DND-41 (cell line): ENCODE measurements at regions not wholly inside any gene's neighbourhood (a gene's known extent, or its start where the extent isn't known, plus 50 kb on each side); places are given as distances from the start of the nearest gene placed in this dataset.

Experiments used
- CTCF ChIP-seq: IDR thresholded peaks from 2 replicates; pipeline ENCODE4 v1.5.1; 2012; ENCODE audit warnings: borderline replicate concordance, low read length, moderate library complexity, mild to moderate bottlenecking; ENCODE audit not compliant: poor library complexity, severe bottlenecking; ENCODE audit errors: extremely low read depth
- EZH2 ChIP-seq: IDR thresholded peaks from 3 replicates; pipeline ENCODE4 v1.6.1; 2012; ENCODE audit warnings: borderline replicate concordance, low read depth, mild to moderate bottlenecking, moderate library complexity, low read length, inconsistent platforms; ENCODE audit not compliant: severe bottlenecking

GRCh38 chr9:107650321-107650720, 160.8 kb upstream of the KLF4 start:
- TF ChIP-seq CTCF (no peak), EZH2 (no peak)
